T-cell (primary cell): ENCODE measurements at regions not wholly inside any gene's neighbourhood (a gene's known extent, or its start where the extent isn't known, plus 50 kb on each side); places are given as distances from the start of the nearest gene placed in this dataset.
"Not testable (repeated sequence)": the region's sequence is repeated elsewhere in the genome, so short reads cannot be mapped to it uniquely, and the experiment has no call there.

Source experiments
- ATAC-seq, 4 experiments: fragments of 200-7000 bp in 3 of 4; fragments of 150-1000 bp in 1 of 4; cut with Tn5 transposase; replicated peaks in 1 of 4; 1 replicate in 3 of 4; 2 replicates in 1 of 4; pipeline ENCODE4 v1.10.0; 2021; ENCODE audit warnings: moderate library complexity in 3 of 4, mild to moderate bottlenecking in 2 of 4, moderate number of reproducible peaks in 1 of 4
- CTCF ChIA-PET, 2 donors: fragments of 300-600 bp; sonication (Branson Sonifier 250); formaldehyde crosslinking; loops; one replicate each; lab custom pipeline; 2022; ENCODE audit warnings: antibody characterized with exemption in 2 of 2; lab: Charles Lee
- POLR2A ChIA-PET, 2 donors: fragments of 300-600 bp; sonication (Branson Sonifier 250); formaldehyde crosslinking; loops; one replicate each; lab custom pipeline; 2022; ENCODE audit warnings: antibody characterized with exemption in 2 of 2; lab: Charles Lee
- DNase-seq, 35 experiments: peaks; one replicate each; pipeline versions ENCODE4 v3.0.0 to v3.0.0-alpha.2; 2013 to 2023
- H3K27ac ChIP-seq: one replicate; pipeline ENCODE4 v1.5.1; 2013; ENCODE audit warnings: low read length
- H3K27me3 ChIP-seq, 2 experiments: replicated peaks in 1 of 2; 1 replicate in 1 of 2; 2 replicates in 1 of 2; pipeline versions ENCODE4 v1.6.1 to v1.7.0; 2013; ENCODE audit warnings: low read length in 1 of 2, mixed read lengths in 1 of 2; ENCODE audit not compliant: control insufficient read depth in 2 of 2, insufficient read depth in 2 of 2; ENCODE audit errors: extremely low read depth in 1 of 2
- H3K36me3 ChIP-seq, 2 donors: 1 replicate in 1 of 2; 2 replicates in 1 of 2; pipeline versions ENCODE4 v1.6.1 to v1.7.0; 2013; ENCODE audit warnings: low read length in 1 of 2; ENCODE audit not compliant: control insufficient read depth in 2 of 2, insufficient read depth in 1 of 2; ENCODE audit errors: extremely low read depth in 1 of 2
- H3K4me1 ChIP-seq, 2 experiments: 1 replicate in 1 of 2; 2 replicates in 1 of 2; pipeline versions ENCODE4 v1.6.1 to v1.7.0; 2013; ENCODE audit warnings: low read length in 2 of 2, mixed read lengths in 1 of 2; ENCODE audit not compliant: insufficient read depth in 2 of 2, control insufficient read depth in 1 of 2; ENCODE audit errors: extremely low read depth in 1 of 2
- H3K4me3 ChIP-seq, 2 donors: 1 replicate in 1 of 2; 2 replicates in 1 of 2; pipeline versions ENCODE4 v1.5.1 to v1.7.0; 2013; ENCODE audit warnings: mild to moderate bottlenecking in 2 of 2, low read length in 1 of 2, moderate library complexity in 1 of 2; ENCODE audit not compliant: control insufficient read depth in 1 of 2; ENCODE audit errors: extremely low read depth in 1 of 2
- H3K9me3 ChIP-seq: 2 replicates; pipeline ENCODE4 v1.7.0; 2013
- H3K27ac Mint-ChIP-seq, 2 donors: one replicate each; pipeline ENCODE4 v1.8.0; 2020 to 2021; ENCODE audit warnings: mild to moderate bottlenecking in 2 of 2, mixed read lengths in 2 of 2
- H3K27me3 Mint-ChIP-seq, 2 donors: one replicate each; pipeline ENCODE4 v1.8.0; 2021 to 2022; ENCODE audit warnings: mixed read lengths in 2 of 2
- H3K36me3 Mint-ChIP-seq: one replicate; pipeline ENCODE4 v1.8.0; 2021; ENCODE audit warnings: mixed read lengths
- H3K4me1 Mint-ChIP-seq, 3 donors: one replicate each; pipeline ENCODE4 v1.8.0; 2020 to 2022; ENCODE audit warnings: mixed read lengths in 3 of 3, mild to moderate bottlenecking in 1 of 3
- H3K4me3 Mint-ChIP-seq, 3 donors: one replicate each; pipeline ENCODE4 v1.8.0; 2020 to 2022; ENCODE audit warnings: mild to moderate bottlenecking in 3 of 3, mixed read lengths in 3 of 3, moderate library complexity in 3 of 3
- H3K9me3 Mint-ChIP-seq, 3 donors: one replicate each; pipeline ENCODE4 v1.8.0; 2020 to 2022; ENCODE audit warnings: mixed read lengths in 3 of 3
- WGBS: methylation state at CpG from one replicate; pipeline ENCODE4 v1.1.5; 2013; ENCODE audit warnings: missing lambda C conversion rate; ENCODE audit not compliant: insufficient coverage; 5-methylcytosine and 5-hydroxymethylcytosine counted together

GRCh38 chr11:48902153-48902450 is 81.6 kb downstream of the TRIM51G start:
- H3K4me1 Mint-ChIP-seq, H3K9me3 ChIP-seq, H3K27me3 ChIP-seq, H3K4me3 ChIP-seq, H3K27me3 Mint-ChIP-seq, H3K4me3 Mint-ChIP-seq, H3K36me3 Mint-ChIP-seq, H3K27ac ChIP-seq, H3K36me3 ChIP-seq, H3K4me1 ChIP-seq, CTCF ChIA-PET, POLR2A ChIA-PET, DNase-seq, ATAC-seq, H3K9me3 Mint-ChIP-seq, H3K27ac Mint-ChIP-seq: not testable (repeated sequence)
- 100% methylated on average over 2 of the region's 6 CpGs for WGBS

GRCh38 chr11:48901381-48902152 is 82.1 kb downstream of the TRIM51G start:
- DNase-seq = not testable (repeated sequence)

GRCh38 chr11:48900801-48901181 is 82.9 kb downstream of the TRIM51G start:
- H3K9me3 Mint-ChIP-seq, H3K27ac ChIP-seq, H3K4me3 ChIP-seq, POLR2A ChIA-PET, H3K36me3 ChIP-seq, H3K27ac Mint-ChIP-seq, CTCF ChIA-PET, H3K27me3 Mint-ChIP-seq, DNase-seq, H3K27me3 ChIP-seq, H3K4me1 ChIP-seq, H3K9me3 ChIP-seq, ATAC-seq, H3K36me3 Mint-ChIP-seq, H3K4me1 Mint-ChIP-seq, H3K4me3 Mint-ChIP-seq: not testable (repeated sequence)
- WGBS = 93% methylated on average over 28 of the region's 29 CpGs

More at GRCh38 chr11:48901381-48902152, 82.1 kb downstream of the TRIM51G start:
- H3K4me1 Mint-ChIP-seq, H3K27me3 Mint-ChIP-seq, H3K4me3 Mint-ChIP-seq, H3K9me3 ChIP-seq, H3K4me1 ChIP-seq, CTCF ChIA-PET, H3K27ac ChIP-seq, H3K9me3 Mint-ChIP-seq, H3K4me3 ChIP-seq, H3K36me3 ChIP-seq, H3K27me3 ChIP-seq, ATAC-seq, H3K27ac Mint-ChIP-seq, H3K36me3 Mint-ChIP-seq, POLR2A ChIA-PET: not testable (repeated sequence)
- WGBS = 89% methylated on average over 21 of the region's 30 CpGs

- H3K4me1 ChIP-seq = no peaks in the 10 kb centered on the region
- ChIA-PET CTCF (no interaction called here), POLR2A (no interaction called here)
- DNase-seq (peak in 1 of 35 experiments; percentile 1), ATAC-seq (no peak)
- no peak overlapping the region for H3K4me3 Mint-ChIP-seq
- no peak overlapping the region for H3K27ac ChIP-seq
- no peak overlapping the region for H3K4me3 ChIP-seq
- H3K36me3 ChIP-seq = no peaks in the 10 kb centered on the region
- H3K9me3 ChIP-seq = no peaks in the 10 kb centered on the region
- H3K4me1 Mint-ChIP-seq = no peaks in the 10 kb centered on the region
- 80% methylated on average over 52 of the region's 53 CpGs for WGBS
- H3K27ac Mint-ChIP-seq = no peak overlapping the region
- no peaks in the 10 kb centered on the region for H3K36me3 Mint-ChIP-seq
- H3K9me3 Mint-ChIP-seq = peaks cover 0 to 3% (median 0%) of the 10 kb centered on the region in 3 donors
- no peaks in the 10 kb centered on the region for H3K27me3 Mint-ChIP-seq
- H3K27me3 ChIP-seq = no peaks in the 10 kb centered on the region
These were observed 83.4 kb downstream of the TRIM51G start for GRCh38 chr11:48900131-48900800.

GRCh38 chr11:48880021-48880441 is 103.7 kb downstream of the TRIM51G start:
- Mint-ChIP-seq H3K4me1 (no peaks in the 10 kb centered on the region), H3K27me3 (no peaks in the 10 kb centered on the region), H3K9me3 (peaks cover 0 to 6% (median 0%) of the 10 kb centered on the region in 3 donors), H3K27ac (no peak overlapping the region), H3K36me3 (no peaks in the 10 kb centered on the region), H3K4me3 (no peak overlapping the region)
- no peak overlapping the region for H3K4me3 ChIP-seq
- ATAC-seq (no peak), DNase-seq (no peak)
- ChIA-PET POLR2A (no interaction called here), CTCF (no interaction called here)
- 89% methylated on average over 20 of the region's 24 CpGs for WGBS
- H3K36me3 ChIP-seq = no peaks in the 10 kb centered on the region
- no peaks in the 10 kb centered on the region for H3K9me3 ChIP-seq
- H3K27ac ChIP-seq = no peak overlapping the region
- H3K4me1 ChIP-seq = no peaks in the 10 kb centered on the region
- H3K27me3 ChIP-seq = no peaks in the 10 kb centered on the region

GRCh38 chr11:48879256-48879655 is 104.4 kb downstream of the TRIM51G start:
- H3K9me3 ChIP-seq = no peaks in the 10 kb centered on the region
- Mint-ChIP-seq H3K9me3 (peaks cover 0 to 8% (median 0%) of the 10 kb centered on the region in 3 donors), H3K36me3 (no peaks in the 10 kb centered on the region), H3K27ac (no peak overlapping the region), H3K4me3 (no peak overlapping the region), H3K27me3 (no peaks in the 10 kb centered on the region), H3K4me1 (no peaks in the 10 kb centered on the region)
- H3K4me3 ChIP-seq = no peak overlapping the region
- H3K27ac ChIP-seq = no peak overlapping the region
- no peaks in the 10 kb centered on the region for H3K4me1 ChIP-seq
- H3K27me3 ChIP-seq = no peaks in the 10 kb centered on the region
- DNase-seq (no peak), ATAC-seq (no peak)
- CTCF ChIA-PET = no interaction called here
- H3K36me3 ChIP-seq = no peaks in the 10 kb centered on the region
- 67% methylated on average over 1 of the region's 3 CpGs for WGBS
- POLR2A ChIA-PET = no interaction called here
